GM21825 (cell line): ENCODE measurements at regions not wholly inside any gene's neighbourhood (a gene's known extent, or its start where the extent isn't known, plus 50 kb on each side); places are given as distances from the start of the nearest gene placed in this dataset.

Experiments
- ATAC-seq: cut with Tn5 transposase; IDR thresholded peaks from one replicate; pipeline ENCODE4 v1.9.1; 2021; ENCODE audit warnings: mild to moderate bottlenecking, moderate library complexity; ENCODE audit not compliant: unreplicated experiment

- ATAC-seq = no peak
These were observed 176.7 kb downstream of the GPAM start for GRCh38 chr10:112006831-112007230.

GRCh38 chr10:112022196-112022595 lies 161.4 kb downstream of the GPAM start:
- no peak for ATAC-seq

GRCh38 chr10:112024079-112024478 lies 159.5 kb downstream of the GPAM start:
- no peak for ATAC-seq

GRCh38 chr10:112025228-112025627 lies 158.3 kb downstream of the GPAM start:
- no peak for ATAC-seq

- no peak for ATAC-seq
These were observed 157.1 kb downstream of the GPAM start for GRCh38 chr10:112026438-112026837.

- no peak for ATAC-seq
These were observed 155.8 kb downstream of the GPAM start for GRCh38 chr10:112027731-112028280.

- no peak for ATAC-seq
These were observed 153.1 kb downstream of the GPAM start for GRCh38 chr10:112030431-112030830.

GRCh38 chr10:112039823-112040222 lies 143.7 kb downstream of the GPAM start:
- no peak for ATAC-seq

- no peak for ATAC-seq
These were observed 142.9 kb downstream of the GPAM start for GRCh38 chr10:112040696-112041095.

- ATAC-seq = no peak
These were observed 137.6 kb downstream of the GPAM start for GRCh38 chr10:112045938-112046337.

- ATAC-seq = no peak
These were observed 135.9 kb downstream of the GPAM start for GRCh38 chr10:112047674-112048073.

GRCh38 chr10:112052166-112052565 lies 131.4 kb downstream of the GPAM start:
- ATAC-seq = no peak

GRCh38 chr10:112053895-112054294 lies 129.7 kb downstream of the GPAM start:
- no peak for ATAC-seq

- no peak for ATAC-seq
These were observed 129.0 kb downstream of the GPAM start for GRCh38 chr10:112054516-112054915.

- no peak for ATAC-seq
These were observed 126.5 kb downstream of the GPAM start for GRCh38 chr10:112057072-112057471.

- no peak for ATAC-seq
These were observed 124.3 kb downstream of the GPAM start for GRCh38 chr10:112059220-112059619.

- ATAC-seq = no peak
These were observed 111.9 kb downstream of the GPAM start for GRCh38 chr10:112071596-112072133.

GRCh38 chr10:112078003-112078402 lies 105.6 kb downstream of the GPAM start:
- no peak for ATAC-seq

GRCh38 chr10:112080231-112080630 lies 103.3 kb downstream of the GPAM start:
- ATAC-seq = no peak

- no peak for ATAC-seq
These were observed 101.4 kb downstream of the GPAM start for GRCh38 chr10:112082120-112082519.

GRCh38 chr10:112083472-112083871 lies 100.1 kb downstream of the GPAM start:
- no peak for ATAC-seq

- no peak for ATAC-seq
These were observed 95.6 kb downstream of the GPAM start for GRCh38 chr10:112087953-112088456.

- ATAC-seq = no peak
These were observed 91.9 kb downstream of the GPAM start for GRCh38 chr10:112091703-112092102.
